Heart right ventricle (tissue), 16 donors: ENCODE measurements at regions not wholly inside any gene's neighbourhood (a gene's known extent, or its start where the extent isn't known, plus 50 kb on each side); places are given as distances from the start of the nearest gene placed in this dataset.

Experiments used
- ATAC-seq, 8 donors: fragments of 200-7000 bp; cut with Tn5 transposase; one replicate each; pipeline ENCODE4 v1.9.1; 2020; ENCODE audit warnings: mild to moderate bottlenecking in 8 of 8, moderate library complexity in 8 of 8, moderate number of reproducible peaks in 1 of 8
- DNase-seq, 2 donors: peaks; one replicate each; pipeline ENCODE4 v3.0.0-alpha.2; 2020
- H3K27ac ChIP-seq, 10 donors: fragments of 200-600 bp; sonication (generic) in 2 of 10; one replicate each; pipeline versions ENCODE4 v1.5.0 to v1.8.0; 2020 to 2022; ENCODE audit warnings: mild to moderate bottlenecking in 3 of 10
- H3K27me3 ChIP-seq, 7 donors: fragments of 200-600 bp; one replicate each; pipeline ENCODE4 v1.8.0; 2021 to 2022; ENCODE audit warnings: mild to moderate bottlenecking in 2 of 7
- H3K36me3 ChIP-seq, 9 donors: fragments of 200-600 bp; sonication (generic) in 1 of 9; one replicate each; pipeline versions ENCODE4 v1.5.0 to v1.8.0; 2020 to 2022; ENCODE audit warnings: mild to moderate bottlenecking in 2 of 9
- H3K4me1 ChIP-seq, 9 donors: fragments of 200-600 bp; sonication (generic) in 1 of 9; one replicate each; pipeline versions ENCODE4 v1.5.0 to v1.8.0; 2020 to 2022; ENCODE audit warnings: mild to moderate bottlenecking in 4 of 9
- H3K4me3 ChIP-seq, 10 donors: fragments of 200-600 bp; sonication (generic) in 2 of 10; one replicate each; pipeline versions ENCODE4 v1.5.0 to v1.8.0; 2020 to 2022; ENCODE audit warnings: mild to moderate bottlenecking in 7 of 10, moderate library complexity in 2 of 10
- H3K9me3 ChIP-seq, 11 donors: fragments of 200-600 bp in 10 of 11; sonication (generic) in 2 of 11; one replicate each; pipeline versions ENCODE4 v1.5.0 to v1.8.0; 2013 to 2022; ENCODE audit warnings: mild to moderate bottlenecking in 2 of 11, control low read depth in 1 of 11, moderate library complexity in 1 of 11
- WGBS, 2 donors: extraction: QIAGEN DNeasy Blood & Tissue Kit; methylation state at CpG; one replicate each; pipeline ENCODE4 v1.1.7; 2013; ENCODE audit warnings: inconsistent platforms in 1 of 2; 5-methylcytosine and 5-hydroxymethylcytosine counted together
- intact Hi-C, 10 donors: fragments of 100-400 bp; cut with DNase I; formaldehyde crosslinking; loops; one replicate each; pipeline versions ENCODE4 v1.11.1 to v1.14.2; 2022
- TF ChIP-seq, protein P1 (sequence below), 9 donors: fragments of 200-600 bp; sonication (generic) in 2 of 9; IDR thresholded peaks; one replicate each; pipeline versions ENCODE4 v1.5.0 to v1.8.0; 2021 to 2022; ENCODE audit warnings: antibody characterized with exemption in 9 of 9, mild to moderate bottlenecking in 5 of 9, moderate library complexity in 1 of 9
- donor health status: Arrhythmogenic right ventricular cardiomyopathy.
- donor health status: ischemic (EF 13 %, LVEDD 7.1; RV severe dilation, severe dysfunction).
- donor health status: healthy with polysubstance abuse.
- donor health status: DM: no; HTN: yes; CAD: no.
- donor health status: DM: no; HTN: no; CAD: no.
- donor health status: ischemic (EF 25% LVEDD 6.9; RV normal size, moderate dysfunction).
- donor health status: ischemic (EF 25% LVEDD 5.7; RV mildly dilated, moderate dysfunction).
- donor health status: healthy.
- donor health status: DM: yes; HTN: yes; CAD: no.
- donor health status: Ischemic cardiomyopathy.
- donor health status: ischemic (EF 35%, LVEDD 5.7; RV mildly dilated, moderate dysfunction).
- donor health status: nonischemic (EF 11% LVEDD 7.7; RV severe dilation, severe dysfunction).
- donor health status: DM: yes; HTN: yes; CAD: no.
- donor health status: PGD.
- donor health status: ischemic (EF 29% LVEDD 5.4; RV normal size, mild dysfunction).
- donor health status: nonischemic (EF 23%, LVEDD 6.1; RV moderate dilation, normal function).

DNA sequence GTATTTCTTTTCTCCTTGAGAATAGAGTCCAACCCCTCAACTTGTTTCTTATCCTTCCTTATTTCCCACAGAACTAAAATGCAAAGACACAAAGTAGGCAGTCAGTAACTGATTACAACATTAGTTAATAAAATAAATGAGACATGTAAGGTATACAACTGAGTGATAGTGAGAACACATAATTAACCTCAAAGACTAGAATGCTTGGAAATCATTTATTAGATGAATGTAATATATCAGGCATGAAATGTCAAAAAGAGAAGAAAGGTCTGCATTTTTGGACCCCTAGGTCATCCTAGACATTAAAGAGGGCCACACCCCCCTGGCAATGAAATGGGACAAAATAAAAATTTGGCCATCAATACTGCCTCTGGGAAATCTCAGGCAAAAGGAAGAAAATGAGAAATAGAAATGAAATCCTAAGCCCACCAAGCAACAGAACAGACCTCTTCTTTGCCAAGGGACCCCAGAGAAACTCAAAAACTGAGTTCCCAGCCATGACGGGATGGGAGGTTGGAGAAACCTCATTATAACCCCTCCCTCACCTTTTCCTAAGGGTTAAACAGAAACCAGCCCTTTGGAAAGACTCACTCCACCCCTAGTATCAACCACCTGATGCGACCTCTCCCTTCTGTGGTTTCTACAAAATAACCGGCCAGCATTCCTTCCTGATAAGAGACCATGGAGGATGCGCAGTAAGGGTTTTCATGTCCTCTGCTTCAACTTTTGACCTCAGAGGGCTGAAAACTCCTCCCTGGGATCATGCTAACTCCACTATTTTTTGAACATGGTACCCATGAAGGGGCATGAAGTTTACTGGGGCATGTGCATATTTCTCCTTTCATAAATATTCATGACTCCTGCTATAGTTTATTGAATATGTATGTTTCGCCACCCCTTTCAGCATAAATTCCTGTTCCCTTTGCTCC lies 90.0 kb upstream of the EXOC1L start:
- no peak overlapping the region for H3K27ac ChIP-seq
- DNase-seq (no peak), ATAC-seq (no peak)
- no peaks in the 10 kb centered on the region for H3K9me3 ChIP-seq
- no peaks in the 10 kb centered on the region for H3K36me3 ChIP-seq
- H3K4me1 ChIP-seq, result no peaks in the 10 kb centered on the region
- 61 to 66% methylated on average over 5 of the region's 5 CpGs for WGBS, 2 donors
- TF ChIP-seq, protein P1, sequence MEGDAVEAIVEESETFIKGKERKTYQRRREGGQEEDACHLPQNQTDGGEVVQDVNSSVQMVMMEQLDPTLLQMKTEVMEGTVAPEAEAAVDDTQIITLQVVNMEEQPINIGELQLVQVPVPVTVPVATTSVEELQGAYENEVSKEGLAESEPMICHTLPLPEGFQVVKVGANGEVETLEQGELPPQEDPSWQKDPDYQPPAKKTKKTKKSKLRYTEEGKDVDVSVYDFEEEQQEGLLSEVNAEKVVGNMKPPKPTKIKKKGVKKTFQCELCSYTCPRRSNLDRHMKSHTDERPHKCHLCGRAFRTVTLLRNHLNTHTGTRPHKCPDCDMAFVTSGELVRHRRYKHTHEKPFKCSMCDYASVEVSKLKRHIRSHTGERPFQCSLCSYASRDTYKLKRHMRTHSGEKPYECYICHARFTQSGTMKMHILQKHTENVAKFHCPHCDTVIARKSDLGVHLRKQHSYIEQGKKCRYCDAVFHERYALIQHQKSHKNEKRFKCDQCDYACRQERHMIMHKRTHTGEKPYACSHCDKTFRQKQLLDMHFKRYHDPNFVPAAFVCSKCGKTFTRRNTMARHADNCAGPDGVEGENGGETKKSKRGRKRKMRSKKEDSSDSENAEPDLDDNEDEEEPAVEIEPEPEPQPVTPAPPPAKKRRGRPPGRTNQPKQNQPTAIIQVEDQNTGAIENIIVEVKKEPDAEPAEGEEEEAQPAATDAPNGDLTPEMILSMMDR (IDR thresholded peaks at IDR 0.05), result no peak
- no peak overlapping the region for H3K4me3 ChIP-seq
- intact Hi-C loops, result loop anchor here in 2 of 10 donors (10.0 kb wide), 2 partner anchors 385 to 755 kb away; partner anchors contain the start of gene SRD5A3 (in 1 of the 2)
- peaks cover 0 to 30% (median 6%) of the 10 kb centered on the region in 7 donors for H3K27me3 ChIP-seq

DNA sequence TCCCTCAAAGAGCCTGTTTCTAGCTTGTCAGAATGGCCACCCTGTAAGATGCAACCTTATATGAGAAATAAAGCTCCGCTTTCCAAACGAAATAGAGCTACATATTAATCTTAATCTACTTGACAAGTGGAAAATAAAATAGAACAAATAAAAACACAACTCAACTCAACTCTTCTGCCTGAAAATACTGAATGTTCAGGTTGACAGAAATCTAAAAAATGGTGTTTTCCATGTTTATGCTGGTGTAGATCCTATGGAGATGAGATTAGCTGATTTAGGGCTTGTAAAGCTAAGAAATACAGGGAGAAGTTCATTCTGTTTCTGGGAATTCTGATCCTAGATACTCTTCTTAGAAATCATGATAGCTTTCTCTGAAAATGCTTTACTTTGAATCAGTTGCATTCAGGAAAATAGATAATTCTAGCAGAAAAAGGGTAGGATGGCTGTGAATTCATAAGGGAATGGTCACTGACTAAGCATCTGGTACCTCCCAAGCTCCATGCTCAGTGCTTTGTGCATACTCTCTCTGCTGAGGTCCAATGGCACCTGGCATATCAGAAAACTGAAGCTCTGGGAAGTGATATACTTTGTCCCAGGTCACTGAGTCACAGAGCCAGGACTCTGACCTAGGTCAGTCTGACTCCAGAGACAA lies 89.2 kb upstream of the EXOC1L start:
- no peak for ATAC-seq
- Histone ChIP-seq H3K4me3 (no peak overlapping the region), H3K27ac (no peak overlapping the region), H3K4me1 (no peaks in the 10 kb centered on the region), H3K27me3 (peaks cover 0 to 34% (median 6%) of the 10 kb centered on the region in 7 donors), H3K9me3 (no peaks in the 10 kb centered on the region), H3K36me3 (no peaks in the 10 kb centered on the region)
- WGBS, 2 donors, result 88 to 91% methylated on average over 2 of the region's 2 CpGs
- TF ChIP-seq, protein P1 (IDR thresholded peaks at IDR 0.05), result no peak
- no peak for DNase-seq
- intact Hi-C loops, result loop anchor here in 2 of 10 donors (10.0 kb wide), 2 partner anchors 386 to 756 kb away; partner anchors contain the start of gene SRD5A3 (in 1 of the 2)

DNA sequence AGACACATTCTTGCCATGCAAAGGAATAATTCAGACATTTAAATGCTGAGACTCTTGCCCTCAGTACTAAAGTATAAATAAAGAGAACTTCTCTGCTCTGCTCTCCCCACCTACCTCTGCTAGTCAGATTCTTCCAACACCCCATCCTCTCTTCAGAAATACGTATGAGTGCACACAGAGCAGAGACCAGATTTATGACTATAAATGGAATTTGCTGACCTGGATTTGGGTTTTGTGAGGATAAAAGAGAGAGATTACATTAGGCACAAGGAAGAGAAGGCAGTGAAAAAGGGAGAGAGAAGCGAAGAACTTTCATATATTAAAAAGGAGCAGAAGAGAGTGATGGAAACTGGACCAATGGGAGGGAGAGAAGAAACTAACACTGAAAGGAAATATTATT lies 87.6 kb upstream of the EXOC1L start:
- Histone ChIP-seq H3K9me3 (no peaks in the 10 kb centered on the region), H3K4me1 (no peaks in the 10 kb centered on the region), H3K4me3 (no peak overlapping the region), H3K36me3 (no peaks in the 10 kb centered on the region), H3K27ac (no peak overlapping the region), H3K27me3 (peaks cover 0 to 39% (median 6%) of the 10 kb centered on the region in 7 donors)
- TF ChIP-seq, protein P1 (IDR thresholded peaks at IDR 0.05), result no peak
- DNase-seq (no peak), ATAC-seq (no peak)
- intact Hi-C loops, result loop anchor here in 2 of 10 donors (10.0 kb wide), 2 partner anchors 387 to 757 kb away; partner anchors contain the start of gene SRD5A3 (in 1 of the 2)
- WGBS, 2 donors, result 82 to 88% methylated on average over 2 of the region's 2 CpGs

DNA sequence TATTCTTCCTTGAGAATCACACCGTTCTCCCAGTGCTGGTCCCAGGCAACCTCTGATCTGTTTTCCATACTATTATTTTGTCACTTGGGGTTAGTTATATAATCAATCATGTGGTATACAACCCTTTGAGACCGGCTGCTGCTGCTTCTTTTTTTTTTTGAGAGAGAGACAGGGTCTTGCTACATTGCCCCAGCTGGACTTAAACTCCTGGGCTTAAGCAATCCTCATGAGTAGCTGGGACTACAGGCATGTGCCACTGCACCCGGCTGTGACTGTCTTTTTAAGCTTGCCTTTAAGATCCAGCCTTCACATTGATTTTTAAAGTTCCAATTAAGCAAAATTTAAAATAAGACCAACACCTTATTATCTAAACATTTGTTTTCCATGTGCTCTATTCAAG lies 86.7 kb upstream of the EXOC1L start:
- Histone ChIP-seq H3K4me3 (no peak overlapping the region), H3K27me3 (peaks cover 0 to 44% (median 11%) of the 10 kb centered on the region in 7 donors), H3K36me3 (no peaks in the 10 kb centered on the region), H3K4me1 (no peaks in the 10 kb centered on the region), H3K27ac (no peak overlapping the region), H3K9me3 (no peaks in the 10 kb centered on the region)
- TF ChIP-seq, protein P1 (IDR thresholded peaks at IDR 0.05), result no peak
- ATAC-seq, result no peak
- DNase-seq, result no peak
- intact Hi-C loops, result loop anchor here in 2 of 10 donors (10.0 kb wide), 2 partner anchors 388 to 758 kb away; partner anchors contain the start of gene SRD5A3 (in 1 of the 2)
- 69 to 79% methylated on average over 3 of the region's 3 CpGs for WGBS, 2 donors
